ENCODE measurements at regions not wholly inside any gene's neighbourhood (a gene's known extent, or its start where the extent isn't known, plus 50 kb on each side); places are given as distances from the start of the nearest gene placed in this dataset.
A peak's percentile ranks its signal among the peaks of the same experiment; 100 is the strongest.
"Not testable (repeated sequence)": the region's sequence is repeated elsewhere in the genome, so short reads cannot be mapped to it uniquely, and the experiment has no call there.

DNA sequence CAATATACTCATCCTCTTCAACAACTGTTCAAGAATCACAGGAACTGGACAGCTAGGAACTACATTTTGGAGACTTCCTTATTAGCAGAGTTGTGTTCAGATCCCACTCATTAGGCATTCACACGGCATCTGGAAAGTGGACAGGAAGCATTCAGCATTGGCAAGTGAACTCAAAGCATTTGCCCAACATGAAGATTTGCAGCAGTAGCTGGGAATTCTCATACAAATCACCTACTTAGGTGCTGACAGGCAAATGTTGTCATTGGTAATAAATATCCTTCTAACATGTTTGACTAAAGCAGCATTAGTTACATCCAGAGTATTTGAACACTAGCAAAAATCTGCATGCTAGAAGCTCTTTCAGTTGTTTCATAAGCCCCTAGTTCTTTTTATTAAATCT lies 350.8 kb downstream of the PTH2R start:
- no peak overlapping the region for H3K27ac ChIP-seq
- TF ChIP-seq, protein P1, sequence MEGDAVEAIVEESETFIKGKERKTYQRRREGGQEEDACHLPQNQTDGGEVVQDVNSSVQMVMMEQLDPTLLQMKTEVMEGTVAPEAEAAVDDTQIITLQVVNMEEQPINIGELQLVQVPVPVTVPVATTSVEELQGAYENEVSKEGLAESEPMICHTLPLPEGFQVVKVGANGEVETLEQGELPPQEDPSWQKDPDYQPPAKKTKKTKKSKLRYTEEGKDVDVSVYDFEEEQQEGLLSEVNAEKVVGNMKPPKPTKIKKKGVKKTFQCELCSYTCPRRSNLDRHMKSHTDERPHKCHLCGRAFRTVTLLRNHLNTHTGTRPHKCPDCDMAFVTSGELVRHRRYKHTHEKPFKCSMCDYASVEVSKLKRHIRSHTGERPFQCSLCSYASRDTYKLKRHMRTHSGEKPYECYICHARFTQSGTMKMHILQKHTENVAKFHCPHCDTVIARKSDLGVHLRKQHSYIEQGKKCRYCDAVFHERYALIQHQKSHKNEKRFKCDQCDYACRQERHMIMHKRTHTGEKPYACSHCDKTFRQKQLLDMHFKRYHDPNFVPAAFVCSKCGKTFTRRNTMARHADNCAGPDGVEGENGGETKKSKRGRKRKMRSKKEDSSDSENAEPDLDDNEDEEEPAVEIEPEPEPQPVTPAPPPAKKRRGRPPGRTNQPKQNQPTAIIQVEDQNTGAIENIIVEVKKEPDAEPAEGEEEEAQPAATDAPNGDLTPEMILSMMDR (conservative IDR thresholded peaks at IDR 0.05), result no peak

DNA sequence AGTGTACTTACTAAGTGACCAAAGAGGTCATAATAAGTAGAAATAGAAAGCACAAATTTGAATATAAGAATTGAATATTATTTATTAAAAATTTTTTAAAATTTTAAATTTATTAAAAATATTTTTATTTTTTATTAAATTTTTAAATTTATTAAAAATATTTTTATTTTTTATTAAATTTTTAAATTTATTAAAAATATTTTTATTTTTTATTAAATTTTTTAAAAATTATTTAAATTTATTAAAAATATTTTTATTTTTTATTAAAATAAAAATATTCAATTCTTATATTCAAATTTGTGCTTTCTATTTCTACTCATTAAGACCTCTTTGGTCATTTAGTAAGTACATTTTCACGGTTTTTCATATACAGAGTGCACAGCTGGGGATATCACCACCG lies 366.5 kb downstream of the PTH2R start:
- not testable (repeated sequence) for H3K27ac ChIP-seq

DNA sequence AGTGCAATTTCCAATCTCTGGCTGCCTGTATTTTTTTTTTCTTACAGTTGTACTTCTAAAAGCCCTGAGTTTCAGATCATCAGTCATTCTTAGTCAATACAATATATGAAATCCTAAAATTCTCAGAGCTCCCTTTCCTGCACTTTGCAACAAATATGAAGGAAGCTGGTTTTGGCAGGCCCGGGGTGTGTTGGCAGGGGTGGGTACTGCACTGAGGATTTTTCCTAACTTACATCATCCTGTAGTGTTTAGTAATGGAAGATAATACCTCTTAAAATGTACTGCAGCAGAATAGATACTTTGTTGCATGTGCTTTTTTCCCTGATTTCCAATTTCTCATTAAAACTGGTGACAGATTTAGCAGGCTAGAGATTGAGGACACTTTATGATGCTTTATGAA lies 374.6 kb downstream of the PTH2R start:
- TF ChIP-seq, protein P1 (conservative IDR thresholded peaks at IDR 0.05), result no peak

DNA sequence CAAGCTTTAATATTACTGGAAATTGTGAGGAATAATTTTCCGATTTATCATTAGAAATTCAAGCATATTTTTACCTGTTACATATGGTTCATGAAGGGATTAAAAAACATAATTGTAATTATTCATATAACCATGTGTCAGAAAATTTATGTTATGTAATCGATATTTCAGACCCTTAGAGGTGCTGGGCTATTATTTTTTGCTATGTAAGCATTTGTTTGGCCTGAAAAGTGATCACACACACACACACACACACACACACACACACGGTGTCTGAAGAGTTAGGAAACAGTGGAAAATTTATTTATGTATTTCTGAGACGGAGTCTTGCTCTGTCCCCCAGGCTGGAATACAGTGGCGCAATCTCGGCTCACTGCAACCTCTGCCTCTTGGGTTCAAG lies 375.5 kb downstream of the PTH2R start:
- TF ChIP-seq, protein P1 (conservative IDR thresholded peaks at IDR 0.05), result no peak
- no peak overlapping the region for H3K27ac ChIP-seq

More for the DNA sequence above, 374.6 kb downstream of the PTH2R start:
- H3K27ac ChIP-seq, result no peak overlapping the region

DNA sequence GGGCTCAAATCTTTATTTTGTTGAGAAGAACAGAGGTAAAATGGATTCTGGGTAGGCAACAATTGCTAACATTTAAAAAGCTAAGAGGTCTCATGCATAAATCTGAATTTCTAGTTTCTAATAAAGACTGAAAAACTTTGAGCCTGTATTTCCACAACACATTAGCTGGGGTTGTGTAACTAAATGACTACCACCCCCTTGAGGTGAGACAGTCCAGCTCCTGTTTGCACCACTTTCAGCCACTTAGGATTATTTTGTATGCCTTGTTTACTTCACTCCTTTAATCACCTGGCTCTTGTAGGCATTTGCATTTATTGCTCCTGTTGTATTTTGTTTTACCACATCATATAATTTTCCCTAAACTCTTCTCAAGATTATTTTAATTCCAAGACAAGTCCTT lies 376.6 kb downstream of the PTH2R start:
- no peak overlapping the region for H3K27ac ChIP-seq
- TF ChIP-seq, protein P1 (conservative IDR thresholded peaks at IDR 0.05), result 0 out of 2 replicates have a peak, but pooled peaks have one; percentile 9

DNA sequence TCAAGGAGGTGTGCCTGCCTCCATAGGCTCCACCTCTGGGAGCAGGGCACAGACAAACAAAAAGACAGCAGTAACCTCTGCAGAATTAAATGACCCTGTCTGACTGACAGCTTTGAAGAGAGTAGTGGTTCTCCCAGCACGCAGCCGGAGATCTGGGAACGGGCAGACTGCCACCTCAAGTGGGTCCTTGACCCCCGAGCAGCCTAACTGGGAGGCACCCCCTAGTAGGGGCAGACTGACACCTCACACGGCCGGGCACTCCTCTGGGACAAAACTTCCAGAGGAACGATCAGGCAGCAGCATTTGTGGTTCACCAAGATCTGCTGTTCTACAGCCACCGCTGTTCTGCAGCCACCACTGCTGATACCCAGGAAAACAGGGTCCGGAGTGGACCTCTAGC lies 378.2 kb downstream of the PTH2R start:
- not testable (repeated sequence) for H3K27ac ChIP-seq

DNA sequence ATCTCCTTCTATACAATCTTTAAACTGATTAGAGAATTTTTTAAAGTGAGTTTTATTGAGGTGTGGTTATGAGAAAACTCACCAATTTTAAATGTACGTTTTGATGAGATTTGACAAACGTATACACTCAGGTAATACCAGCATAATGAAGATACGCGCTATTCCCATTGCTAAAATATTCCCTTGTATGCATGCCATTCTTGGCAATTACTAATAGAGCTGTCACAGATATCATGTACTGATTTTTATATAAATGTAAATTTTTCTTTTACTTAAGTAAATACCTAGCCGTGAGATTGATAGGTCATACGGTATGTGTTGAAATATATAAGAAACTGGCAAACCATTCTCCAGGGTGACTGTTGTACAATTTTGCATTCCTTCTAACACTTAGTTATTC lies 384.7 kb downstream of the PTH2R start:
- TF ChIP-seq, protein P1 (conservative IDR thresholded peaks at IDR 0.05), result no peak

DNA sequence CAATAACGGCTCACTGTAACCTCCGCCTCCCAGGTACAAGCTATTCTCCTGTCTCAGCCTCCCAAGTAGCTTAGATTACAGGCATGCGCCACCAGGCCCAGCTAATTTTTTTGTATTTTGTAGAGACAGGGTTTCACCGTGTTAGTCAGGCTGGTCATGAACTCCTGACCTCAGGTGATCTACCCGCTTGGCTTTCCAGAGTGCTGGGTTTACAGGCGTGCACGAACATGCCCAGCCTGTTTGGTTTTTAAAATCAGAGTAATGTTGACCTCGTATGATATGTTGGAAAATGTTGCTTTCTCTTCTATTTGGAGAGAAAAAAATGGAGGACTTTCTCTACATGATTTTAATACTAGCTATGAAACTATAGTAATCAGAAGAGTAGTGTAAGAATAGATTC lies 386.2 kb downstream of the PTH2R start:
- no peak overlapping the region for H3K27ac ChIP-seq
- TF ChIP-seq, protein P1 (conservative IDR thresholded peaks at IDR 0.05), result no peak

More for the DNA sequence above, 384.7 kb downstream of the PTH2R start:
- no peak overlapping the region for H3K27ac ChIP-seq

DNA sequence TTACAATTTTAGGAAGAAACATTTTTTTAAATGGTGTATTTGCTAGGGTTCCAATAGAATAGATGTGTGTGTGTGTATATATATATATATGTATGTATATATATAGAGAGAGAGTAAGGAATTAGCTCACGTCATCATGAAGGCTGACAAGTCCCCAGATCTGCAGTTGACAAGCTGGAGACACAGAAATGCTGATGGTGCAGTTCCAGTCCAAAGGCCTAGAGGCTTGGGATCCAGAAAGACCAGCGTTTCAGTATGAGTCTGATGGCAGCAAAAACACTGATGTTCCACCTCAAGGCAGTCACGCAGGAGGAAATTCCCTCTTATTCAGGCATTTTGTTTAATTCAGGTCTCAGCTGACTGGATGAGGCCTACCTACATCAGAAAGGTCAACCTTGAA lies 386.8 kb downstream of the PTH2R start:
- no peak overlapping the region for H3K27ac ChIP-seq
- TF ChIP-seq, protein P1 (conservative IDR thresholded peaks at IDR 0.05), result no peak

All from VCaP (cell line).